ENCODE measurements at regions not wholly inside any gene's neighbourhood (a gene's known extent, or its start where the extent isn't known, plus 50 kb on each side); places are given as distances from the start of the nearest gene placed in this dataset.
"Not testable (repeated sequence)": the region's sequence is repeated elsewhere in the genome, so short reads cannot be mapped to it uniquely, and the experiment has no call there.

- CTCF ChIA-PET (ENCODE audit: partially characterized antibody): no interaction called here
These were observed 53.7 kb upstream of the ST3GAL5 start for GRCh38 chr2:85942346-85942957.

DNA sequence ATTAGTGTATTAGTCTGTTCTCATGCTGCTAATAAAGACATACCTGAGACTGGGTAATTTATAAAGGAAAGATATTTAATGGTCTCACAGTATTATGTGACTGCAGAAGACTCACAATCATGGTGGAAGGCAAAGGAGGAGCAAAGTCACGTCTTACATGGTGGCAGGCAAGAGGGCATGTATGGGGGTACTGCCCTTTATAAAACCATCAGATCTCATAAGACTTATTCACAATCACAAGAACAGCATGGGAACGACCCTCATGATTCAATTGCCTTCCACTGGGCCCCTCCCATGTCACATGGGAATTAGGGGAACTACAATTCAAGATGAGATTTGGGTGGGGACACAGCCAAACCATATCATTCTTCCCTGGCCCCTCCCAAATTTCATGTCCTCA, 52.7 kb upstream of the ST3GAL5 start:
- H3K27me3 ChIP-seq (ENCODE audit: insufficient read depth, low read length); H3K4me3 ChIP-seq (ENCODE audit: low read length in 2 of 2); H3K9me3 ChIP-seq (ENCODE audit: control insufficient read depth in 1 of 2, low read length in 2 of 2); H3K4me3 Mint-ChIP-seq; H3K4me1 ChIP-seq (ENCODE audit: insufficient read depth, low read length); H3K27ac ChIP-seq (ENCODE audit: low read depth, low read length); H3K27ac Mint-ChIP-seq; H3K27me3 Mint-ChIP-seq; POLR2A ChIA-PET (ENCODE audit: partially characterized antibody); intact Hi-C loops (cut with micrococcal nuclease); H3K36me3 ChIP-seq (ENCODE audit: insufficient read depth, low read length); DNase-seq; CTCF ChIA-PET (ENCODE audit: partially characterized antibody); H3K4me1 Mint-ChIP-seq: not testable (repeated sequence)
- H3K9me3 Mint-ChIP-seq: peaks cover 3 to 45% (median 25%) of the 10 kb centered on the region in 8 donors
- H3K36me3 Mint-ChIP-seq: peaks cover 8 to 10% of the 10 kb centered on the region in 2 donors

More at GRCh38 chr2:85942346-85942957, 53.7 kb upstream of the ST3GAL5 start:
- H3K4me1 Mint-ChIP-seq: no peaks in the 10 kb centered on the region
- intact Hi-C loops (cut with micrococcal nuclease): no loop called here
- Histone ChIP-seq H3K9me3 (ENCODE audit: control insufficient read depth in 1 of 2, low read length in 2 of 2) (peaks cover 0 to 10% of the 10 kb centered on the region in 2 donors), H3K36me3 (ENCODE audit: insufficient read depth, low read length) (no peaks in the 10 kb centered on the region), H3K27me3 (ENCODE audit: insufficient read depth, low read length) (no peaks in the 10 kb centered on the region), H3K4me1 (ENCODE audit: insufficient read depth, low read length) (no peaks in the 10 kb centered on the region), H3K27ac (ENCODE audit: low read depth, low read length) (no peak overlapping the region), H3K4me3 (ENCODE audit: low read length in 2 of 2) (no peak overlapping the region)
- H3K27ac Mint-ChIP-seq: no peak overlapping the region
- no peak overlapping the region for H3K4me3 Mint-ChIP-seq
- no peaks in the 10 kb centered on the region for H3K27me3 Mint-ChIP-seq
- peaks cover 3 to 45% (median 30%) of the 10 kb centered on the region in 8 donors for H3K9me3 Mint-ChIP-seq
- POLR2A ChIA-PET (ENCODE audit: partially characterized antibody): no interaction called here
- H3K36me3 Mint-ChIP-seq: peaks cover 8 to 10% of the 10 kb centered on the region in 2 donors
- DNase-seq: no peak

GRCh38 chr2:85939131-85939530, 50.3 kb upstream of the ST3GAL5 start:
- H3K4me1 ChIP-seq (ENCODE audit: insufficient read depth, low read length): no peaks in the 10 kb centered on the region
- intact Hi-C loops (cut with micrococcal nuclease): no loop called here
- H3K36me3 ChIP-seq (ENCODE audit: insufficient read depth, low read length): no peaks in the 10 kb centered on the region
- Mint-ChIP-seq H3K4me3 (no peak overlapping the region), H3K27ac (no peak overlapping the region), H3K4me1 (peaks cover 0 to 3% (median 2%) of the 10 kb centered on the region in 4 donors), H3K27me3 (no peaks in the 10 kb centered on the region), H3K36me3 (peaks cover 8 to 10% of the 10 kb centered on the region in 2 donors), H3K9me3 (peaks cover 3 to 42% (median 24%) of the 10 kb centered on the region in 8 donors)
- ChIA-PET CTCF (ENCODE audit: partially characterized antibody) (no interaction called here), POLR2A (ENCODE audit: partially characterized antibody) (no interaction called here)
- H3K27me3 ChIP-seq (ENCODE audit: insufficient read depth, low read length): no peaks in the 10 kb centered on the region
- peaks cover 0 to 10% of the 10 kb centered on the region in 2 donors for H3K9me3 ChIP-seq (ENCODE audit: control insufficient read depth in 1 of 2, low read length in 2 of 2)
- no peak overlapping the region for H3K4me3 ChIP-seq (ENCODE audit: low read length in 2 of 2)
- DNase-seq: no peak
- H3K27ac ChIP-seq (ENCODE audit: low read depth, low read length): no peak overlapping the region

All from CD4-positive, alpha-beta memory T cell (primary cell).